ENCODE measurements at regions not wholly inside any gene's neighbourhood (a gene's known extent, or its start where the extent isn't known, plus 50 kb on each side); places are given as distances from the start of the nearest gene placed in this dataset.
A peak's percentile ranks its signal among the peaks of the same experiment; 100 is the strongest.
"Not testable (repeated sequence)": the region's sequence is repeated elsewhere in the genome, so short reads cannot be mapped to it uniquely, and the experiment has no call there.

- Mint-ChIP-seq H3K4me1 (ENCODE audit: low read depth) (no peaks in the 10 kb centered on the region), H3K27ac (no peak overlapping the region), H3K9me3 (no peaks in the 10 kb centered on the region), H3K4me3 (no peak overlapping the region), H3K27me3 (ENCODE audit: low read depth) (peaks cover 5% of the 10 kb centered on the region), H3K36me3 (ENCODE audit: low read depth) (peaks cover 1% of the 10 kb centered on the region)
- DNase-seq: no peak
- CTCF ChIA-PET: no interaction called here
- intact Hi-C loops (cut with micrococcal nuclease): no loop called here
Measured at GRCh38 chr1:232352366-232352765, 277.6 kb downstream of the SIPA1L2 start.

DNA sequence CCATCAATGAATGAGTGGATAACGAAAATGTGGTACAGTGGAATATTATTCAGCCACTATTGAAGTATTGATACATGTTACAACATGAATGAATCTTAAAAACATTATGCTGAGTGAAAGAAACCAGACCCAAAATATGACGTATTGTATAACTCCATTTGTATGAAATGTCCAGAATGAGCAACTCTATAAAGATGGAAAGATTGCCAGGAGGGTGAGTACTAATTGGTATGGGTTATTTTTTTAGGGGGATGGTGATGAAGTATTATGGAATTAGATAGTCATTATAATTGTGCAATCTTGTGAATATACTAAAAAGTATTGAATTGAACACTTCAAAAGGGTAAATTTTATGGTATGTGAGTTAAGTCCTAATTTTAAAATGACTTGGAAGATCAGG is 278.6 kb downstream of the SIPA1L2 start:
- peaks cover 5% of the 10 kb centered on the region for H3K27me3 Mint-ChIP-seq (ENCODE audit: low read depth)
- no peak overlapping the region for H3K4me3 Mint-ChIP-seq
- H3K4me1 Mint-ChIP-seq (ENCODE audit: low read depth): no peaks in the 10 kb centered on the region
- no peak overlapping the region for H3K27ac Mint-ChIP-seq
- no peaks in the 10 kb centered on the region for H3K9me3 Mint-ChIP-seq
- CTCF ChIA-PET: no interaction called here
- DNase-seq: no peak
- intact Hi-C loops (cut with micrococcal nuclease): no loop called here
- H3K36me3 Mint-ChIP-seq (ENCODE audit: low read depth): peaks cover 1% of the 10 kb centered on the region

DNA sequence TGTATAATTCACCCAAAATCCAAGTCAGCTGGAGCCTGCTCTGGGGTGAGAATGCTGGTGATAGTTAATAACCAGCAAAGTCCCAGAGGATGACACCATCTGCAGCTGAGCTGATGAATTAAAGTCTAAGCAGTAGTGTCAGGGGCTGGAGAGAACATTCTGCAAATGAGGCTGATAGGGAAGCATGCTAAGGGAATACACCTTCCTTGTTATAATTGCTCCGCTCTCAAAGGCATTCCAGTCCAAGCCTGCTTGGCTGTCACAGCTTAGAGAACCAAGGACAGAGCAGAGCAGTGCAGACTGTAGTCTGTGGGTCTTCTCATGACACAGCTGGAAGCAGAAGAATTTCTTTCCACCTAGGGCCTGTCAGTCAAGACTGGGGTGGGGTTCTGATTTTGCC is 283.1 kb downstream of the SIPA1L2 start:
- intact Hi-C loops (cut with micrococcal nuclease): no loop called here
- CTCF ChIA-PET: no interaction called here
- peaks cover 5% of the 10 kb centered on the region for H3K9me3 Mint-ChIP-seq
- no peak overlapping the region for H3K4me3 Mint-ChIP-seq
- DNase-seq: no peak
- peaks cover 1% of the 10 kb centered on the region for H3K36me3 Mint-ChIP-seq (ENCODE audit: low read depth)
- no peaks in the 10 kb centered on the region for H3K4me1 Mint-ChIP-seq (ENCODE audit: low read depth)
- H3K27me3 Mint-ChIP-seq (ENCODE audit: low read depth): peaks cover 16% of the 10 kb centered on the region
- no peak overlapping the region for H3K27ac Mint-ChIP-seq

DNA sequence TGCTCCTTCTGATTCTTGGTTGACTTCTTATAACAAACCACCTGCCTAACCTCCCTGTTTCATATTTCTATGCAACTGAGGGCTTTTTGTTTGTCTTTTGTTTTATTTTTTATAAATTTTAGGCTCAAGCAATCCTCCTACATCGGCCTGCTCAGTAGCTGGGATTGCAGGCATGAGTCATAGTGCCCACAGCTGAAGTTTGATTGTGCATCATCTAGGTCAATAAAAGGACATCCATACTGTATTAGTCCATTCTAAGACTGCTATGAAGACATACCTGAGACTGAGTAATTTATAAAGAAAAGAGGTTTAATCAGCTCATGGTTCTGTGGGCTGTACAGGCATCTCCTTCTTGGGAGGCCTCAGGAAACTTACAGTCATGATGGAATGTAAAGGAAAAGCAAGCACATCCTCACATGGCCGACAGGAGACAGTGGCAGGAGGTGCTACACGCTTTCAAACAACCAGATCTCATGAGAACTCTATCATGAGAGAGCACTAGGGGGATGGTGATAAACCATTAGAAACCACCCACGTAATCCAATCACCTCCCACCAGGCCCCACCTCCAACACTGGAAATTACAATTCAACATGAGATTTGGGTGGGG is 285.0 kb downstream of the SIPA1L2 start:
- H3K4me1 Mint-ChIP-seq (ENCODE audit: low read depth): no peaks in the 10 kb centered on the region
- CTCF ChIA-PET: no interaction called here

GRCh38 chr1:232344186-232344585 is 285.7 kb downstream of the SIPA1L2 start:
- DNase-seq; intact Hi-C loops (cut with micrococcal nuclease); CTCF ChIA-PET; H3K4me1 Mint-ChIP-seq (ENCODE audit: low read depth); H3K9me3 Mint-ChIP-seq; H3K27ac Mint-ChIP-seq; H3K36me3 Mint-ChIP-seq (ENCODE audit: low read depth); H3K4me3 Mint-ChIP-seq: not testable (repeated sequence)
- H3K27me3 Mint-ChIP-seq (ENCODE audit: low read depth): peaks cover 18% of the 10 kb centered on the region

More for the DNA sequence above, 285.0 kb downstream of the SIPA1L2 start:
- H3K4me3 Mint-ChIP-seq: no peak overlapping the region
- H3K27me3 Mint-ChIP-seq (ENCODE audit: low read depth): peaks cover 21% of the 10 kb centered on the region
- peaks cover 1% of the 10 kb centered on the region for H3K36me3 Mint-ChIP-seq (ENCODE audit: low read depth)
- DNase-seq: no peak
- H3K9me3 Mint-ChIP-seq: peaks cover 5% of the 10 kb centered on the region
- H3K27ac Mint-ChIP-seq: no peak overlapping the region
- intact Hi-C loops (cut with micrococcal nuclease): no loop called here

GRCh38 chr1:232340446-232340845 is 289.5 kb downstream of the SIPA1L2 start:
- H3K9me3 Mint-ChIP-seq: peaks cover 5% of the 10 kb centered on the region
- no peak for DNase-seq
- H3K36me3 Mint-ChIP-seq (ENCODE audit: low read depth): no peaks in the 10 kb centered on the region
- H3K4me3 Mint-ChIP-seq: no peak overlapping the region
- H3K4me1 Mint-ChIP-seq (ENCODE audit: low read depth): peaks cover 9% of the 10 kb centered on the region
- intact Hi-C loops (cut with micrococcal nuclease): no loop called here
- CTCF ChIA-PET: interaction anchor here (0.6 kb wide), 1 partner anchor 33 kb away, joined by 4 read pairs; no protein-coding TSS in a partner anchor
- peaks cover 26% of the 10 kb centered on the region for H3K27me3 Mint-ChIP-seq (ENCODE audit: low read depth)
- no peak overlapping the region for H3K27ac Mint-ChIP-seq

GRCh38 chr1:232339073-232339472 is 290.9 kb downstream of the SIPA1L2 start:
- no peak overlapping the region for H3K27ac Mint-ChIP-seq
- H3K36me3 Mint-ChIP-seq (ENCODE audit: low read depth): no peaks in the 10 kb centered on the region
- peaks cover 2% of the 10 kb centered on the region for H3K9me3 Mint-ChIP-seq
- peaks cover 28% of the 10 kb centered on the region for H3K27me3 Mint-ChIP-seq (ENCODE audit: low read depth)
- no peak overlapping the region for H3K4me3 Mint-ChIP-seq
- CTCF ChIA-PET: no interaction called here
- intact Hi-C loops (cut with micrococcal nuclease): no loop called here
- DNase-seq: no peak
- H3K4me1 Mint-ChIP-seq (ENCODE audit: low read depth): peaks cover 22% of the 10 kb centered on the region

- CTCF ChIA-PET: interaction anchor here (1.0 to 1.1 kb wide), 2 partner anchors 28 to 291 kb away, joined by 3 to 5 read pairs; no protein-coding TSS in a partner anchor
- no peak for DNase-seq
- H3K36me3 Mint-ChIP-seq (ENCODE audit: low read depth): no peaks in the 10 kb centered on the region
- H3K9me3 Mint-ChIP-seq: no peaks in the 10 kb centered on the region
- no peak overlapping the region for H3K27ac Mint-ChIP-seq
- H3K27me3 Mint-ChIP-seq (ENCODE audit: low read depth): peaks cover 25% of the 10 kb centered on the region
- H3K4me3 Mint-ChIP-seq: no peak overlapping the region
- peaks cover 26% of the 10 kb centered on the region for H3K4me1 Mint-ChIP-seq (ENCODE audit: low read depth)
- intact Hi-C loops (cut with micrococcal nuclease): loop anchor here (2.0 kb wide), 1 partner anchor 293 kb away; no protein-coding TSS in a partner anchor
Measured at GRCh38 chr1:232335741-232336293, 294.1 kb downstream of the SIPA1L2 start.

- intact Hi-C loops (cut with micrococcal nuclease): loop anchor here (2.0 kb wide), 1 partner anchor 294 kb away; no protein-coding TSS in a partner anchor
- Mint-ChIP-seq H3K27me3 (ENCODE audit: low read depth) (peaks cover 25% of the 10 kb centered on the region), H3K4me3 (no peak overlapping the region), H3K36me3 (ENCODE audit: low read depth) (no peaks in the 10 kb centered on the region), H3K4me1 (ENCODE audit: low read depth) (peaks cover 26% of the 10 kb centered on the region), H3K27ac (no peak overlapping the region), H3K9me3 (no peaks in the 10 kb centered on the region)
- CTCF ChIA-PET: interaction anchor here (1.0 to 1.1 kb wide), 2 partner anchors 27 to 292 kb away, joined by 3 to 5 read pairs; no protein-coding TSS in a partner anchor
- peak; percentile 64 for DNase-seq
Measured at GRCh38 chr1:232335261-232335660, 294.7 kb downstream of the SIPA1L2 start.

DNA sequence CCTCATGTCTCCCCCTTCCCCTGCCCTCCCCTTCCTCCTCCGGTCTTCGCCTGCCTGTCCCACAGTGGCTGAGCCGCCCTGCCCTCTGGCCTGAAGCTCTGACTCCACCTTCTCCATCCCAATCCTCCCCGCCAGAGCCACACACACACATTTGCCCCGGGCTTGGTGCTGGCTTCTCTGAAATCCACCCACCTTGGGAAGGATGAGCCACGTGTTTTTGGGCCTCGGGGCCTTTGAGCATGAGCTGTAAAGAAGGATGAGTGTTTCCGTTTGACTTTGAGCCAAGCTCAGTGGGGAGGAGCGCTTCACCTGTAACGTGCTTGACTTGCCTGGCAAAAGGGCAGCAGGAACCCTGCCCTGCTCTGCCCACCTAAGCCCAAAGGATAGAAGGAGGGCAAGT is 295.1 kb downstream of the SIPA1L2 start:
- H3K4me1 Mint-ChIP-seq (ENCODE audit: low read depth): peaks cover 26% of the 10 kb centered on the region
- no peak overlapping the region for H3K4me3 Mint-ChIP-seq
- CTCF ChIA-PET: interaction anchor here (1.0 to 1.1 kb wide), 2 partner anchors 27 to 292 kb away, joined by 3 to 5 read pairs; no protein-coding TSS in a partner anchor
- H3K27me3 Mint-ChIP-seq (ENCODE audit: low read depth): peaks cover 25% of the 10 kb centered on the region
- peak; percentile 6 for DNase-seq
- no peaks in the 10 kb centered on the region for H3K9me3 Mint-ChIP-seq
- intact Hi-C loops (cut with micrococcal nuclease): loop anchor here (2.0 kb wide), 1 partner anchor 294 kb away; no protein-coding TSS in a partner anchor
- no peaks in the 10 kb centered on the region for H3K36me3 Mint-ChIP-seq (ENCODE audit: low read depth)
- H3K27ac Mint-ChIP-seq: no peak overlapping the region

DNA sequence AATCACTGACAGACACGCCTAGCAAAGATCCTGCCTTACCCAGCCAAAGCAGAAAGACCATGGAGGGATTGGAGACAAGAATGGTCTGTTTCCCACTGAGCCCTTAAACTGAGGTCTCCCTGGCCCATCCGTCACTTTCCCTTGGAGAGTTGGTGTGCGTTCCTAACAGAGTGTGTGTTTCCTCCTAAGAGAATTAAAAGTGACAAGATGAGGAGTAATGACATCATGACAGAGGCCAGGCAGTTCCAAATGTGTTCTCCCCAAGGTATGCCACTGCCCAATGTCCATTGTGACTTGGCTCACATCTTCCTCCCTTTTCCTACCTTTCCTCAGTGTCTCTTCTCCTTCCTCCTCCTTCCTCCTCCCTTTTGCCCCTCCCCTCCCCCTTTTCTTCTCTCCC is 295.7 kb downstream of the SIPA1L2 start:
- no peak overlapping the region for H3K27ac Mint-ChIP-seq
- H3K27me3 Mint-ChIP-seq (ENCODE audit: low read depth): peaks cover 25% of the 10 kb centered on the region
- intact Hi-C loops (cut with micrococcal nuclease): loop anchor here (2.0 kb wide), 1 partner anchor 295 kb away; no protein-coding TSS in a partner anchor
- CTCF ChIA-PET: no interaction called here
- peaks cover 26% of the 10 kb centered on the region for H3K4me1 Mint-ChIP-seq (ENCODE audit: low read depth)
- H3K9me3 Mint-ChIP-seq: no peaks in the 10 kb centered on the region
- DNase-seq: no peak
- H3K4me3 Mint-ChIP-seq: no peak overlapping the region
- H3K36me3 Mint-ChIP-seq (ENCODE audit: low read depth): no peaks in the 10 kb centered on the region

- Mint-ChIP-seq H3K27me3 (ENCODE audit: low read depth) (peaks cover 25% of the 10 kb centered on the region), H3K4me1 (ENCODE audit: low read depth) (peaks cover 26% of the 10 kb centered on the region), H3K36me3 (ENCODE audit: low read depth) (no peaks in the 10 kb centered on the region), H3K9me3 (no peaks in the 10 kb centered on the region), H3K4me3 (no peak overlapping the region), H3K27ac (no peak overlapping the region)
- DNase-seq: no peak
- intact Hi-C loops (cut with micrococcal nuclease): no loop called here
- CTCF ChIA-PET: no interaction called here
Measured at GRCh38 chr1:232333419-232333767, 296.5 kb downstream of the SIPA1L2 start.

Measured in activated naive CD4-positive, alpha-beta T cell treated with anti-CD3 and anti-CD28 coated beads for 36 hours (primary cell).